ENCODE measurements at regions not wholly inside any gene's neighbourhood (a gene's known extent, or its start where the extent isn't known, plus 50 kb on each side); places are given as distances from the start of the nearest gene placed in this dataset.

GRCh38 chr20:12790859-12791258 lies 217.9 kb upstream of the SPTLC3 start:
- H3K4me2 ChIP-seq (ENCODE audit: insufficient read depth, low read length): no peak overlapping the region
- no TSS peak for BruUV-seq (replicated peaks)
- H3K36me3 ChIP-seq (ENCODE audit: control insufficient read depth, insufficient read depth, low read length): no peaks in the 10 kb centered on the region
- no peak overlapping the region for H3K4me3 ChIP-seq
- FAIRE-seq (no peak), ATAC-seq (no peak), DNase-seq (ENCODE audit: extremely low read depth in 1 of 4, low spot score in 3 of 4) (no peak)
- H3K9me1 ChIP-seq (ENCODE audit: control insufficient read depth, insufficient read depth, low read length): no peaks in the 10 kb centered on the region
- CTCF ChIA-PET (ENCODE audit: low intra/inter-chr PET ratio): no interaction called here
- H3K27me3 ChIP-seq (ENCODE audit: control insufficient read depth in 2 of 2, insufficient read depth in 2 of 2, low read length in 2 of 2): no peaks in the 10 kb centered on the region
- no peaks in the 10 kb centered on the region for H3K9me3 ChIP-seq (replicated peaks; ENCODE audit: control insufficient read depth, insufficient read depth, low read depth, low read length)
- intact Hi-C loops (cut with micrococcal nuclease) (no loop called here), in situ Hi-C loops (cut with MboI) (no loop called here)
- no peak overlapping the region for H2AFZ ChIP-seq (ENCODE audit: low read depth, low read length)
- H3K27ac ChIP-seq (ENCODE audit: extremely low read depth, low read depth, low read length): no peak overlapping the region
- H3K79me2 ChIP-seq (ENCODE audit: control insufficient read depth, insufficient read depth, low read length): no peaks in the 10 kb centered on the region
- POLR2A ChIA-PET: no interaction called here
- TF ChIP-seq, protein P1, sequence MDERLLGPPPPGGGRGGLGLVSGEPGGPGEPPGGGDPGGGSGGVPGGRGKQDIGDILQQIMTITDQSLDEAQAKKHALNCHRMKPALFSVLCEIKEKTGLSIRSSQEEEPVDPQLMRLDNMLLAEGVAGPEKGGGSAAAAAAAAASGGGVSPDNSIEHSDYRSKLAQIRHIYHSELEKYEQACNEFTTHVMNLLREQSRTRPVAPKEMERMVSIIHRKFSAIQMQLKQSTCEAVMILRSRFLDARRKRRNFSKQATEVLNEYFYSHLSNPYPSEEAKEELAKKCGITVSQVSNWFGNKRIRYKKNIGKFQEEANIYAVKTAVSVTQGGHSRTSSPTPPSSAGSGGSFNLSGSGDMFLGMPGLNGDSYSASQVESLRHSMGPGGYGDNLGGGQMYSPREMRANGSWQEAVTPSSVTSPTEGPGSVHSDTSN (CRISPR knock-in tag; IDR thresholded peaks at IDR 0.05; ENCODE audit: low read depth): no peak
- TF ChIP-seq, protein P1 (tag; conservative IDR thresholded peaks at IDR 0.05; ENCODE audit: low read depth): no peak
- TF ChIP-seq CREBBP (IDR thresholded peaks at IDR 0.05; ENCODE audit: low read depth, low read length) (no peak), RNF2 (IDR thresholded peaks at IDR 0.05) (no peak), ARNT (IDR thresholded peaks at IDR 0.05) (no peak), CCAR2 (IDR thresholded peaks at IDR 0.05; ENCODE audit: low read depth, low read length) (no peak), KDM1A (IDR thresholded peaks at IDR 0.05) (no peak), JUN (IDR thresholded peaks at IDR 0.05; ENCODE audit: borderline replicate concordance, low read depth, low read length) (no peak), JUN (CRISPR knock-in tag; IDR thresholded peaks at IDR 0.05; ENCODE audit: borderline replicate concordance) (no peak), THRB (CRISPR knock-in tag; conservative IDR thresholded peaks at IDR 0.05) (no peak), ZNF165 (CRISPR knock-in tag; IDR thresholded peaks at IDR 0.05; ENCODE audit: borderline replicate concordance) (no peak), ZNF780A (CRISPR knock-in tag; IDR thresholded peaks at IDR 0.05) (no peak), NR0B1 (IDR thresholded peaks at IDR 0.05; ENCODE audit: partially characterized antibody) (no peak), SAP30 (IDR thresholded peaks at IDR 0.05; ENCODE audit: borderline replicate concordance, insufficient read depth, low read depth, low read length, poor library complexity, severe bottlenecking) (no peak), RBBP5 (IDR thresholded peaks at IDR 0.05; ENCODE audit: borderline replicate concordance, insufficient read depth, low read length, poor library complexity, severe bottlenecking) (no peak), MCM3 (IDR thresholded peaks at IDR 0.05) (no peak), RFX7 (CRISPR knock-in tag; IDR thresholded peaks at IDR 0.05) (no peak)
- TF ChIP-seq, protein P2, sequence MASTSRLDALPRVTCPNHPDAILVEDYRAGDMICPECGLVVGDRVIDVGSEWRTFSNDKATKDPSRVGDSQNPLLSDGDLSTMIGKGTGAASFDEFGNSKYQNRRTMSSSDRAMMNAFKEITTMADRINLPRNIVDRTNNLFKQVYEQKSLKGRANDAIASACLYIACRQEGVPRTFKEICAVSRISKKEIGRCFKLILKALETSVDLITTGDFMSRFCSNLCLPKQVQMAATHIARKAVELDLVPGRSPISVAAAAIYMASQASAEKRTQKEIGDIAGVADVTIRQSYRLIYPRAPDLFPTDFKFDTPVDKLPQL (IDR thresholded peaks at IDR 0.05; ENCODE audit: extremely low read depth, insufficient read length): no peak
- no peak overlapping the region for H3K9ac ChIP-seq (ENCODE audit: insufficient read depth in 1 of 2, low read depth in 2 of 2, low read length in 2 of 2)
- WGBS (ENCODE audit: insufficient coverage, low coverage, missing lambda C conversion rate): no CpG with 5 or more reads among the region's 1 CpG
- no peaks in the 10 kb centered on the region for H3K4me1 ChIP-seq (replicated peaks in 1 of 2; ENCODE audit: control insufficient read depth in 2 of 2, insufficient read depth in 2 of 2, low read length in 2 of 2)
- H4K20me1 ChIP-seq (replicated peaks; ENCODE audit: control insufficient read depth, insufficient read depth, low read length): no peaks in the 10 kb centered on the region
